SK-N-SH treated with all-trans-retinoic acid at 6 μM for 48 hours (cell line): ENCODE measurements at regions not wholly inside any gene's neighbourhood (a gene's known extent, or its start where the extent isn't known, plus 50 kb on each side); places are given as distances from the start of the nearest gene placed in this dataset.

Source experiments
- ARNTL ChIP-seq: fragments of 450-650 bp; formaldehyde crosslinking; IDR thresholded peaks from 2 replicates; pipeline ENCODE4 v1.5.0; 2020; ENCODE audit warnings: low read depth, mild to moderate bottlenecking, moderate library complexity, borderline replicate concordance
- CREB5 ChIP-seq: fragments of 250-450 bp; sonication (Bioruptor Pico); IDR thresholded peaks from 2 replicates; pipeline ENCODE4 v1.5.1; 2020; ENCODE audit warnings: low read depth, mild to moderate bottlenecking, moderate library complexity
- PATZ1 ChIP-seq: fragments of 250-450 bp; sonication (Bioruptor Pico); IDR thresholded peaks from 2 replicates; pipeline ENCODE4 v1.8.0; 2020; ENCODE audit warnings: mild to moderate bottlenecking, moderate library complexity, borderline replicate concordance
- ZFP30 ChIP-seq: fragments of 450-650 bp; formaldehyde crosslinking; IDR thresholded peaks from 2 replicates; pipeline ENCODE4 v1.5.0; 2022; ENCODE audit warnings: mild to moderate bottlenecking, moderate library complexity
- ZNF70 ChIP-seq: fragments of 450-650 bp; formaldehyde crosslinking; IDR thresholded peaks from 2 replicates; pipeline ENCODE4 v1.5.0; 2020; ENCODE audit warnings: mild to moderate bottlenecking, moderate library complexity

- no peak for TF ChIP-seq ZFP30
- no peak for TF ChIP-seq PATZ1 (CRISPR knock-in tag)
- TF ChIP-seq ARNTL (CRISPR knock-in tag) = no peak
- no peak for TF ChIP-seq CREB5 (CRISPR knock-in tag)
- TF ChIP-seq ZNF70 (CRISPR knock-in tag) = no peak
These were observed 70.1 kb upstream of the HCCS start for GRCh38 chrX:11040996-11041395.
